CD4-positive, alpha-beta T cell (primary cell): ENCODE measurements at regions not wholly inside any gene's neighbourhood (a gene's known extent, or its start where the extent isn't known, plus 50 kb on each side); places are given as distances from the start of the nearest gene placed in this dataset.

ENCODE experiments used
- ATAC-seq: fragments of 200-7000 bp; cut with Tn5 transposase; one replicate; pipeline ENCODE4 v1.10.0; 2022; ENCODE audit warnings: mild to moderate bottlenecking; ENCODE audit not compliant: poor library complexity
- CTCF ChIA-PET: fragments of 350-600 bp; sonication (Branson Sonifier 250); formaldehyde crosslinking; loops from one replicate; lab custom pipeline; 2021; ENCODE audit warnings: antibody characterized with exemption, inconsistent platforms; lab: Charles Lee
- POLR2A ChIA-PET: fragments of 350-600 bp; sonication (Branson Sonifier 250); formaldehyde crosslinking; loops from one replicate; lab custom pipeline; 2021; ENCODE audit warnings: antibody characterized with exemption, inconsistent platforms; lab: Charles Lee
- DNase-seq, 14 experiments: peaks; one replicate each; pipeline ENCODE4 v3.0.0-alpha.2; 2013 to 2020; ENCODE audit warnings: mixed read lengths in 2 of 14
- H3K27ac ChIP-seq, 2 donors: one replicate each; pipeline versions ENCODE4 v1.5.1 to v1.7.0; 2013; ENCODE audit warnings: low read length in 2 of 2, low read depth in 1 of 2, mild to moderate bottlenecking in 1 of 2
- H3K27me3 ChIP-seq, 2 experiments: 1 replicate in 1 of 2; 2 replicates in 1 of 2; pipeline versions ENCODE4 v1.6.1 to v1.7.0; 2013; ENCODE audit warnings: low read length in 2 of 2, control low read depth in 1 of 2, mild to moderate bottlenecking in 1 of 2, moderate library complexity in 1 of 2; ENCODE audit not compliant: insufficient read depth in 2 of 2, control insufficient read depth in 1 of 2
- H3K36me3 ChIP-seq: one replicate; pipeline ENCODE4 v1.6.1; 2013; ENCODE audit warnings: low read length, control low read depth; ENCODE audit not compliant: insufficient read depth
- H3K4me1 ChIP-seq: one replicate; pipeline ENCODE4 v1.6.1; 2013; ENCODE audit warnings: low read length, control low read depth; ENCODE audit not compliant: insufficient read depth
- H3K4me3 ChIP-seq: one replicate; pipeline ENCODE4 v1.5.1; 2013; ENCODE audit warnings: mild to moderate bottlenecking, low read length, moderate library complexity
- H3K9me3 ChIP-seq, 2 experiments: 1 replicate in 1 of 2; 2 replicates in 1 of 2; pipeline versions ENCODE4 v1.6.1 to v1.7.0; 2013; ENCODE audit warnings: low read length in 2 of 2, mild to moderate bottlenecking in 2 of 2, control low read depth in 1 of 2, moderate library complexity in 1 of 2; ENCODE audit not compliant: control insufficient read depth in 1 of 2, insufficient read depth in 1 of 2
- H3K27ac Mint-ChIP-seq: one replicate; pipeline ENCODE4 v1.8.0; 2020; ENCODE audit warnings: mixed read lengths
- H3K27me3 Mint-ChIP-seq: one replicate; pipeline ENCODE4 v1.8.0; 2021; ENCODE audit warnings: mixed read lengths
- H3K36me3 Mint-ChIP-seq: one replicate; pipeline ENCODE4 v1.8.0; 2021; ENCODE audit warnings: low read depth, mixed read lengths
- H3K4me1 Mint-ChIP-seq: one replicate; pipeline ENCODE4 v1.8.0; 2021; ENCODE audit warnings: low read depth, mixed read lengths
- H3K4me3 Mint-ChIP-seq: one replicate; pipeline ENCODE4 v1.8.0; 2020; ENCODE audit warnings: mild to moderate bottlenecking, mixed read lengths
- H3K9me3 Mint-ChIP-seq: one replicate; pipeline ENCODE4 v1.8.0; 2020; ENCODE audit warnings: mixed read lengths
- intact Hi-C, 2 experiments: fragments of 100-400 bp; cut with DNase I in 1 of 2; cut with micrococcal nuclease in 1 of 2; formaldehyde crosslinking; loops; one replicate each; pipeline versions ENCODE4 v1.15.1 to v1.9.0; 2023 to 2025; cut with DNase I, micrococcal nuclease
- TF ChIP-seq, protein P1 (sequence below): fragments of 200-600 bp; IDR thresholded peaks from one replicate; pipeline ENCODE4 v1.8.0; 2022; ENCODE audit warnings: antibody characterized with exemption, mild to moderate bottlenecking

DNA sequence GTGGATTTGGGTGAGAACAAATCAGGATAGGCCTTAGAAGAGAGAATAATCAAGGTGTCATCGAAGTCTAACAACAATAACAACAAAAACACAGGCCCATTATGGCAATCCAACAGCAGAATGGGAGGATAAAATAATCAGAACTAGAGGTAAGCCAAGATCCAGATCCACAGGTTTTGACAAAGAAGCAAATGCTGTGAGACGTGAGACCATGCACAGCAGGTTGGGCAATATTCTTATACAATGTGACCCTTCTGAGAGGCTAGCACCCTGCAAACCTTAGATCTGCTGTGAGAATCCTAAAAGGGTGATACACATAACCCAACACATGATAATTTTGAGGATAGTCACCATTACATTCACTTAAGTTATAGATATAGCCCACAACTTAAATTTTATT lies 352.9 kb downstream of the CDH10 start:
- no peak for ATAC-seq
- H3K4me3 ChIP-seq = no peak overlapping the region
- POLR2A ChIA-PET = no interaction called here
- Mint-ChIP-seq H3K27ac (no peak overlapping the region), H3K9me3 (peaks cover 5% of the 10 kb centered on the region), H3K36me3 (no peaks in the 10 kb centered on the region), H3K4me3 (no peak overlapping the region), H3K27me3 (no peaks in the 10 kb centered on the region), H3K4me1 (no peaks in the 10 kb centered on the region)
- no peaks in the 10 kb centered on the region for H3K36me3 ChIP-seq
- TF ChIP-seq, protein P1, sequence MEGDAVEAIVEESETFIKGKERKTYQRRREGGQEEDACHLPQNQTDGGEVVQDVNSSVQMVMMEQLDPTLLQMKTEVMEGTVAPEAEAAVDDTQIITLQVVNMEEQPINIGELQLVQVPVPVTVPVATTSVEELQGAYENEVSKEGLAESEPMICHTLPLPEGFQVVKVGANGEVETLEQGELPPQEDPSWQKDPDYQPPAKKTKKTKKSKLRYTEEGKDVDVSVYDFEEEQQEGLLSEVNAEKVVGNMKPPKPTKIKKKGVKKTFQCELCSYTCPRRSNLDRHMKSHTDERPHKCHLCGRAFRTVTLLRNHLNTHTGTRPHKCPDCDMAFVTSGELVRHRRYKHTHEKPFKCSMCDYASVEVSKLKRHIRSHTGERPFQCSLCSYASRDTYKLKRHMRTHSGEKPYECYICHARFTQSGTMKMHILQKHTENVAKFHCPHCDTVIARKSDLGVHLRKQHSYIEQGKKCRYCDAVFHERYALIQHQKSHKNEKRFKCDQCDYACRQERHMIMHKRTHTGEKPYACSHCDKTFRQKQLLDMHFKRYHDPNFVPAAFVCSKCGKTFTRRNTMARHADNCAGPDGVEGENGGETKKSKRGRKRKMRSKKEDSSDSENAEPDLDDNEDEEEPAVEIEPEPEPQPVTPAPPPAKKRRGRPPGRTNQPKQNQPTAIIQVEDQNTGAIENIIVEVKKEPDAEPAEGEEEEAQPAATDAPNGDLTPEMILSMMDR = no peak
- H3K27ac ChIP-seq = no peak overlapping the region
- DNase-seq = no peak
- no peaks in the 10 kb centered on the region for H3K27me3 ChIP-seq
- intact Hi-C loops = no loop called here
- H3K4me1 ChIP-seq = no peaks in the 10 kb centered on the region
- H3K9me3 ChIP-seq = peaks cover 0 to 10% of the 10 kb centered on the region in 2 experiments
- CTCF ChIA-PET = no interaction called here

DNA sequence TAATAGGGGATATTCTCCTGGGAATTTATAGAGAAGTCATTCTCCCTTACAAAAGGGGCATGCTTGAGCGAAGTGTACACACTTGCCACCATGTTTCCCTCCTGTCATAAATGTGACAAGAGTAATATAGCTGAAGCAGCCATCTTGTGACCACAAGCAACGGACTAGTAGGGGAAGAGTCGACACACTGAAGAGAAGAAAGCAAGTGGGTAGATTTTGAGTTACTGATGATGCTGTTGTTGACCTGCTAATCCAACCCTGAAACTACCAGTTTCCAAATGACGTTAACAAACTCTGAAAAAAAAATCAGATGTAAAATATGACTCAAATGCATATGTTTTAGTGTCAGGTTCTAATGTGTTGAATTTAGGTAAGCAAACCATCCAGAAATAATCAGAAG lies 350.4 kb downstream of the CDH10 start:
- intact Hi-C loops = no loop called here
- H3K4me3 Mint-ChIP-seq = no peak overlapping the region
- CTCF ChIA-PET = no interaction called here

DNA sequence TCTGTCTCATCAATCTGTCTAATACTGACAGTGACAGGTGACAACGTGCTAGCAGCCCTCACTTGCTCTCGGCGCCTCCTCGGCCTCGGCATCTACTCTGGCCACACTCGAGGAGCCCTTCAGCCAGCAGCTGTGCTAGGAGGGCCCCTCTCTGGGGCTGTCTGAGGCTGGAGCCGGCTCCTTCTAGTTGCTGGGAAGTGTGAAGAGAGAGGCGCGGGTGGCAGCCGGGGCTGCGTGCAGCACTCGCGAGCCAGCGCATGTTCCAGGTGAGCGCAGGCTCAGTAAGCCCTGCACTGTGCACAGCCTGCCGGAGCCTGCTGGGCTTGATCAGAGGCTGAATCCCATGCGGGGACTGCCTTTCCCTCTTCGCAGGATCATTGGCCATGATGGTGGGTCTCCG lies 330.7 kb downstream of the CDH10 start:
- Mint-ChIP-seq H3K4me3 (no peak overlapping the region), H3K9me3 (peaks cover 19% of the 10 kb centered on the region), H3K27ac (no peak overlapping the region), H3K27me3 (no peaks in the 10 kb centered on the region), H3K36me3 (no peaks in the 10 kb centered on the region), H3K4me1 (no peaks in the 10 kb centered on the region)
- Histone ChIP-seq H3K27ac (no peak overlapping the region), H3K4me1 (no peaks in the 10 kb centered on the region), H3K27me3 (no peaks in the 10 kb centered on the region), H3K36me3 (no peaks in the 10 kb centered on the region), H3K9me3 (peaks cover 0 to 22% of the 10 kb centered on the region in 2 experiments), H3K4me3 (no peak overlapping the region)
- ATAC-seq (no peak), DNase-seq (no peak)
- intact Hi-C loops = no loop called here
- ChIA-PET CTCF (no interaction called here), POLR2A (no interaction called here)
- TF ChIP-seq, protein P1 = no peak

More for the DNA sequence above, 350.4 kb downstream of the CDH10 start:
- Histone ChIP-seq H3K4me3 (no peak overlapping the region), H3K9me3 (peaks cover 2 to 10% of the 10 kb centered on the region in 2 experiments), H3K27me3 (no peaks in the 10 kb centered on the region), H3K36me3 (no peaks in the 10 kb centered on the region), H3K4me1 (no peaks in the 10 kb centered on the region), H3K27ac (no peak overlapping the region)
- DNase-seq = no peak
- no peaks in the 10 kb centered on the region for H3K4me1 Mint-ChIP-seq
- no peak overlapping the region for H3K27ac Mint-ChIP-seq
- ATAC-seq = no peak
- TF ChIP-seq, protein P1 = no peak
- H3K27me3 Mint-ChIP-seq = no peaks in the 10 kb centered on the region
- no peaks in the 10 kb centered on the region for H3K36me3 Mint-ChIP-seq
- H3K9me3 Mint-ChIP-seq = peaks cover 12% of the 10 kb centered on the region
- POLR2A ChIA-PET = no interaction called here
